ENCODE measurements at regions not wholly inside any gene's neighbourhood (a gene's known extent, or its start where the extent isn't known, plus 50 kb on each side); places are given as distances from the start of the nearest gene placed in this dataset.

DNA sequence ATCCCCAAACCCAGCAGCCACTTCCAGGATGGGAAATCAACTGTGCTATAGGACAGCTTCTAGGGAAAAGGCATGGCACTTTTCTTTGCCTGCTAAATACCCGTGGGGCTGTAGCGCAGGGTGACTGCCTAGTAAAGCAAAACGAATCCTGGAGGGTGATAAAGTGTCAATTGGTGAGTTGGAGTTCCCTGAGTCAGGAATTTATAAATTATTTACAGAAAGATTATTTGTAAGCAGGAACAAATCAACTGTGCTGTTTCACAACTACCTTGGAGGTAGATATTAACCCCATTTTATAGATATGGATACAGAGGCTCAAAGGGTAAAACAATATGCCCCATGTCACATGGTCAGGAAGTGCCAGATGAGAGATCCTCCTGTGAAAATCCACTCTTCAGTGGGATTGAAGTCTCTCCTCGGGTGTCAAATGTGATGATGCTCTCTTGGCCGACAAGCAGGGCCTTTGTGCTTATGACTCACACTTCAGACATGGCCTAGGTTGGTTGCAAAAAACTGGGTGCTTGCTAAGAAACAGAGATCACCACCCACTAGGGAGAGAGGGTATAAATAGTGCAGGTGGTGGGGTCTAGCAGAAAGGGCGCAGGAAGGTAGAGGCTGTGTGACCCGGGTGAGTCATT lies 383.2 kb upstream of the ZMIZ1 start:
- in situ Hi-C loops (cut with MboI; ENCODE audit: low sequenced_read_pairs, unreplicated experiment): no loop called here
- TF ChIP-seq CTCF (IDR thresholded peaks at IDR 0.05; ENCODE audit: borderline replicate concordance, control extremely low read depth, extremely low read depth, insufficient read depth, missing control alignments): no peak
- DNase-seq (ENCODE audit: low spot score): no peak

DNA sequence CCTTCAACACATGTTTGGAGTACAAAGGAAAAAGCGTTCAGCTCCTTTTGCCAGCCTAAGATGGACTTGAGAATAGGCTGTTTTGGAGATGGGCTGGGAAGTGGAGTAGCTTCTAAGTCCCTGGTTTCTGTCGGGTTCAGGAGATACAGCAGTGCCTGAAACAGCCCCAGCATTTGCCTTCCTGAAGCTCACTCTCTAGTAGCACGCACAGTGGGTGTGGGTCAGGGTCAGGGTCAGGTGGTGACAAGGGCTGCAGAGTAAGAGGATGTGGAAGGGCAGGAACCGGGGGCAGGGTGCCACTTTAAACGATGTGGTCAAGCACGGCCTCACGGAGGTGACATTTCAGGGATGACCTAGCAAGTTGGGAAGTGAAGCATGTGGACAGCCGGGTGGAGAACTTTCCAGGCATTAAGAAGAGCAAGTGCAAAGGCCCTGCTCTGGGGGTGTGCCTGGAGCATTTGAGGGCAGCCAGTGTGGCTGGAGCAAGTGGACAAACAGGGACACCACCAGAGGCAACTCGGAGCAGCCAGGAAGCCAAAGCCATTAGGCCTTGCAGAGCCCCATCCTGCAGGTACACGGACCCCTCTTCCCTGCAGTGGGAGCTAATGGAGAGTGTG lies 382.2 kb upstream of the ZMIZ1 start:
- in situ Hi-C loops (cut with MboI; ENCODE audit: low sequenced_read_pairs, unreplicated experiment): no loop called here
- no peak for DNase-seq (ENCODE audit: low spot score)
- TF ChIP-seq CTCF (IDR thresholded peaks at IDR 0.05; ENCODE audit: borderline replicate concordance, control extremely low read depth, extremely low read depth, insufficient read depth, missing control alignments): no peak

DNA sequence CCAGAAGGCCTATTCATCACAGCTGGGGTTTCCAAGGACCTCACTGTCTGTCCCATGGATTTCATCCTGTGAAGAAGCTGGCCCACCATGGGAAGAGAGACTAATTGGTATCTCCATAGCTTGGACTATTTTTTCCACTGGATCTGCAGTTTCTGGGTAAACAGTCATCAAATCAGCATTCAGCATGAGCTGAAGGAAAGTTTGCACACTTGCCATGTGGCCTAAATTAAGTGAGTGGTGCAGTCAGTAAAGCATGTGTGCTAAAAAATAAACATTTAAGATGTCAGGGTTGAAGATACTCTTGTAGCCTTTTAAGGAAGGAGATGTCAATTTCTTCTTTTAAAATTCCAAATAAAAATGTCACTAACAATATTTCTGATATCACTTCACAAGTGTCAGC lies 381.1 kb upstream of the ZMIZ1 start:
- no peak for TF ChIP-seq CTCF (IDR thresholded peaks at IDR 0.05; ENCODE audit: borderline replicate concordance, control extremely low read depth, extremely low read depth, insufficient read depth, missing control alignments)
- in situ Hi-C loops (cut with MboI; ENCODE audit: low sequenced_read_pairs, unreplicated experiment): no loop called here
- DNase-seq (ENCODE audit: low spot score): no peak

GRCh38 chr10:78688230-78688900 lies 380.4 kb upstream of the ZMIZ1 start:
- DNase-seq (ENCODE audit: low spot score): no peak
- no peak for TF ChIP-seq CTCF (IDR thresholded peaks at IDR 0.05; ENCODE audit: borderline replicate concordance, control extremely low read depth, extremely low read depth, insufficient read depth, missing control alignments)
- in situ Hi-C loops (cut with MboI; ENCODE audit: low sequenced_read_pairs, unreplicated experiment): no loop called here

GRCh38 chr10:78688901-78689583 lies 379.7 kb upstream of the ZMIZ1 start:
- TF ChIP-seq CTCF (IDR thresholded peaks at IDR 0.05; ENCODE audit: borderline replicate concordance, control extremely low read depth, extremely low read depth, insufficient read depth, missing control alignments): no peak
- in situ Hi-C loops (cut with MboI; ENCODE audit: low sequenced_read_pairs, unreplicated experiment): no loop called here
- no peak for DNase-seq (ENCODE audit: low spot score)

GRCh38 chr10:78689584-78689935 lies 379.2 kb upstream of the ZMIZ1 start:
- TF ChIP-seq CTCF (IDR thresholded peaks at IDR 0.05; ENCODE audit: borderline replicate concordance, control extremely low read depth, extremely low read depth, insufficient read depth, missing control alignments): no peak
- in situ Hi-C loops (cut with MboI; ENCODE audit: low sequenced_read_pairs, unreplicated experiment): no loop called here
- DNase-seq (ENCODE audit: low spot score): no peak

All from GM13976 (cell line).